ENCODE measurements at regions not wholly inside any gene's neighbourhood (a gene's known extent, or its start where the extent isn't known, plus 50 kb on each side); places are given as distances from the start of the nearest gene placed in this dataset.
A peak's percentile ranks its signal among the peaks of the same experiment; 100 is the strongest.

DNA sequence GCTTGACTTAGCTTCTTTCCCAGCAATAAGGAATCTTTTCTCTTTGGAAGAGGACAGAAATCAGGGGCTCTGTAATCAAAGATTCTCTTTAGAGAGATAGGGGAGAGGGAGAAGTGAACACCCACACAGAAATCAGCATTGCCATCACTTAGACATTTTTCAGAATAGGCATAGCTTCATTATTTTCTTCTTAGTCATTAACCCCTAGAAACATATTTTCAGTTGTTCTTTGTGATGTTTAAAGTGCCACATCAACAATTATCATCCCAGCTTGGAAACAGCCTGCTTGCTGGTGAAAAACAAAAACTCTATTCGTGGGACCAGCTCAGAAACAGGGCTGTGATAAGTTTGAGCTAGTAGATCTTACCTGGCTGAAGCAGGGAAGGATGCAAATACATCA, 88.3 kb upstream of the SLC44A3 start:
- TF ChIP-seq, protein P1, sequence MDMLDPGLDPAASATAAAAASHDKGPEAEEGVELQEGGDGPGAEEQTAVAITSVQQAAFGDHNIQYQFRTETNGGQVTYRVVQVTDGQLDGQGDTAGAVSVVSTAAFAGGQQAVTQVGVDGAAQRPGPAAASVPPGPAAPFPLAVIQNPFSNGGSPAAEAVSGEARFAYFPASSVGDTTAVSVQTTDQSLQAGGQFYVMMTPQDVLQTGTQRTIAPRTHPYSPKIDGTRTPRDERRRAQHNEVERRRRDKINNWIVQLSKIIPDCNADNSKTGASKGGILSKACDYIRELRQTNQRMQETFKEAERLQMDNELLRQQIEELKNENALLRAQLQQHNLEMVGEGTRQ (IDR thresholded peaks at IDR 0.05; ENCODE audit: low read depth, low read length): no peak
- TF ChIP-seq MAFK (IDR thresholded peaks at IDR 0.05; ENCODE audit: low read depth, low read length): 0 out of 2 replicates have a peak, but pooled peaks have one; percentile 20
- ChIA-PET POLR2A (ENCODE audit: unreplicated experiment) (interaction anchor here (1.9 kb wide), 1 partner anchor 190 kb away, joined by 15 read pairs; the partner anchor contains the start of gene F3), CTCF (interaction anchor here (1.0 kb wide), 1 partner anchor 12 kb away, joined by 3 read pairs; no protein-coding TSS in a partner anchor)
- peak overlapping the region; percentile 91 for H4K91ac ChIP-seq (ENCODE audit: insufficient read depth, low read depth, low read length)
- no peaks in the 10 kb centered on the region for H3K27me3 ChIP-seq (ENCODE audit: control insufficient read depth, insufficient read depth, low read length)
- H3K4me1 ChIP-seq (ENCODE audit: control insufficient read depth, insufficient read depth, low read length): peaks cover 31% of the 10 kb centered on the region
- no peaks in the 10 kb centered on the region for H3K9me3 ChIP-seq (ENCODE audit: control insufficient read depth, insufficient read depth, low read length)
- H3K4me3 ChIP-seq (ENCODE audit: insufficient read depth, low read depth, low read length): no peak overlapping the region
- intact Hi-C loops (cut with micrococcal nuclease) (no loop called here), in situ Hi-C loops (cut with MboI; ENCODE audit: low sequenced_read_pairs) (no loop called here), dilution Hi-C loops (cut with HindIII; ENCODE audit: low sequenced_read_pairs, unreplicated experiment) (no loop called here)
- BruUV-seq (replicated peaks): no TSS peak
- no peak overlapping the region for H3K27ac ChIP-seq (ENCODE audit: insufficient read depth, low read length)
- H4K8ac ChIP-seq (ENCODE audit: low read depth in 2 of 2, low read length in 2 of 2): peak overlapping the region; percentile 63 to 71
- no peak overlapping the region for H2AK9ac ChIP-seq (replicated peaks; ENCODE audit: low read depth, low read length, poor library complexity)
- peak overlapping the region; percentile 66 for H2BK20ac ChIP-seq (ENCODE audit: low read depth, low read length)
- H2AK5ac ChIP-seq (ENCODE audit: low read depth, low read length): peak overlapping the region; percentile 78
- H3K4ac ChIP-seq (ENCODE audit: low read depth, low read length): peak overlapping the region; percentile 58
- H3K14ac ChIP-seq (replicated peaks; ENCODE audit: low read depth, low read length): peak overlapping the region; percentile 77
- peak overlapping the region; percentile 1 for H2BK5ac ChIP-seq (ENCODE audit: low read depth, low read length, poor library complexity, severe bottlenecking)
- H3K56ac ChIP-seq (ENCODE audit: extremely low read depth, insufficient read depth, low read length): no peak overlapping the region
- no peak overlapping the region; the same call in 1 of the 2 replicates for H3K9ac ChIP-seq (ENCODE audit: low read depth, low read length)
- no peak overlapping the region for H3K4me2 ChIP-seq (ENCODE audit: low read depth, low read length)
- H3K9me1 ChIP-seq (ENCODE audit: insufficient read depth, low read length): peaks cover 26% of the 10 kb centered on the region
- H2AFZ ChIP-seq (replicated peaks; ENCODE audit: low read length, poor library complexity): no peak overlapping the region
- H4K5ac ChIP-seq (ENCODE audit: low read depth, low read length): peak overlapping the region; percentile 75
- DNase-seq: no peak
- no peak overlapping the region for H3K23ac ChIP-seq (ENCODE audit: low read depth, low read length)
- peak overlapping the region; percentile 82 for H2BK15ac ChIP-seq (ENCODE audit: low read depth, low read length)
- H3K79me1 ChIP-seq (ENCODE audit: low read depth in 1 of 2, low read length in 2 of 2): peaks cover 0 to 4% of the 10 kb centered on the region in 2 experiments; a peak in 1 of 4 replicates
- no peak for ATAC-seq (ENCODE audit: low read depth)
- H4K20me1 ChIP-seq (ENCODE audit: insufficient read depth, low read length): no peaks in the 10 kb centered on the region
- H3K18ac ChIP-seq (ENCODE audit: low read depth, low read length): peak overlapping the region; percentile 83; the same call in 1 of the 2 replicates
- no CpG with 5 or more reads among the region's 1 CpG for WGBS, 2 experiments (ENCODE audit: extremely low coverage in 2 of 2, insufficient read length in 1 of 2)
- H3K36me3 ChIP-seq (ENCODE audit: control insufficient read depth, insufficient read depth, low read length): no peaks in the 10 kb centered on the region
- H2BK120ac ChIP-seq (ENCODE audit: low read depth, low read length): peak overlapping the region; percentile 78
